ENCODE measurements at regions not wholly inside any gene's neighbourhood (a gene's known extent, or its start where the extent isn't known, plus 50 kb on each side); places are given as distances from the start of the nearest gene placed in this dataset.
"Not testable (repeated sequence)": the region's sequence is repeated elsewhere in the genome, so short reads cannot be mapped to it uniquely, and the experiment has no call there.

- DNase-seq = no peak
These were observed 75.0 kb upstream of the SLC1A3 start for GRCh38 chr5:36531401-36531800.

- DNase-seq = no peak
These were observed 71.0 kb upstream of the SLC1A3 start for GRCh38 chr5:36535378-36535777.

GRCh38 chr5:36535859-36536615, 70.4 kb upstream of the SLC1A3 start:
- no peak for DNase-seq

- no peak for DNase-seq
These were observed 69.8 kb upstream of the SLC1A3 start for GRCh38 chr5:36536616-36537005.

- no peak for DNase-seq
These were observed 68.7 kb upstream of the SLC1A3 start for GRCh38 chr5:36537724-36538123.

GRCh38 chr5:36552651-36553393, 53.6 kb upstream of the SLC1A3 start:
- no peak for DNase-seq

GRCh38 chr5:36555035-36555434, 51.4 kb upstream of the SLC1A3 start:
- not testable (repeated sequence) for DNase-seq

Measured in NCI-H2029 (cell line).